ENCODE measurements at regions not wholly inside any gene's neighbourhood (a gene's known extent, or its start where the extent isn't known, plus 50 kb on each side); places are given as distances from the start of the nearest gene placed in this dataset.

DNA sequence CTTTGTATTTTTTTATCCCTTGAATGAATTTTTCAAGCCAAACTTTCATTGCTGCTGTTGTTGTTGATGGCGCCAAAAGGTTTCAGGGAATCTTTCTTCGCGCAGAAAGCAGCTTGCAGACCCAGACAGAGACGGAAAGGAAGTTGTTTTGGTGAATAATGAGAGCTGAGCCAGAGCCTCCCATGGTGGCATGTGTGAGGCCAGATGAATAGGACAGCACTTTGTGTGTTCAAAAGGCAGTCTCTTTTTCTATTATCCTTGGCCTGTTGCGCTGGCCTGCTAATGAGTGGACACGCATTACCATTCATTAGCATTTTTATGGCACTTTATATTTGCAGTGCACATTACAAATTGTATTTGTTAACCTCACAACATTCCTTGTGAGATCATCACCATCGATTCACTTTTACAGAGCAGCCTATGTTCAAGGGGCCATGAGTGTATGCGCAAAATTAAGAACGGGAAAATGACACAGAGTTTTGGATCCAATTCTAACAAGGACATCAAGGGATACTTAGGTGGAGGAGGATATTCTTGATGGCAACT, 754.7 kb downstream of the BCL11A start:
- Histone ChIP-seq H2AFZ (ENCODE audit: low read length) (no peak overlapping the region), H3K9me2 (ENCODE audit: low read depth, low read length) (no peaks in the 10 kb centered on the region), H3F3A (ENCODE audit: insufficient read depth, low read length) (no peaks in the 10 kb centered on the region), H3K9me3 (ENCODE audit: low read length) (no peaks in the 10 kb centered on the region), H3K79me2 (ENCODE audit: insufficient read depth, low read length) (no peaks in the 10 kb centered on the region), H3K36me3 (ENCODE audit: insufficient read depth, low read length) (no peaks in the 10 kb centered on the region), H3K27ac (ENCODE audit: low read depth, low read length, poor library complexity, severe bottlenecking) (no peak overlapping the region), H3K4me1 (ENCODE audit: insufficient read depth, low read length, severe bottlenecking) (no peaks in the 10 kb centered on the region), H3K4me2 (ENCODE audit: low read length) (no peak overlapping the region), H3K9ac (ENCODE audit: low read length) (no peak overlapping the region), H4K20me1 (ENCODE audit: insufficient read depth, low read length) (no peaks in the 10 kb centered on the region), H3K4me3 (ENCODE audit: low read depth, low read length, poor library complexity, severe bottlenecking) (no peak overlapping the region), H3K27me3 (ENCODE audit: insufficient read depth, low read length) (no peaks in the 10 kb centered on the region)
- TF ChIP-seq, protein P1, sequence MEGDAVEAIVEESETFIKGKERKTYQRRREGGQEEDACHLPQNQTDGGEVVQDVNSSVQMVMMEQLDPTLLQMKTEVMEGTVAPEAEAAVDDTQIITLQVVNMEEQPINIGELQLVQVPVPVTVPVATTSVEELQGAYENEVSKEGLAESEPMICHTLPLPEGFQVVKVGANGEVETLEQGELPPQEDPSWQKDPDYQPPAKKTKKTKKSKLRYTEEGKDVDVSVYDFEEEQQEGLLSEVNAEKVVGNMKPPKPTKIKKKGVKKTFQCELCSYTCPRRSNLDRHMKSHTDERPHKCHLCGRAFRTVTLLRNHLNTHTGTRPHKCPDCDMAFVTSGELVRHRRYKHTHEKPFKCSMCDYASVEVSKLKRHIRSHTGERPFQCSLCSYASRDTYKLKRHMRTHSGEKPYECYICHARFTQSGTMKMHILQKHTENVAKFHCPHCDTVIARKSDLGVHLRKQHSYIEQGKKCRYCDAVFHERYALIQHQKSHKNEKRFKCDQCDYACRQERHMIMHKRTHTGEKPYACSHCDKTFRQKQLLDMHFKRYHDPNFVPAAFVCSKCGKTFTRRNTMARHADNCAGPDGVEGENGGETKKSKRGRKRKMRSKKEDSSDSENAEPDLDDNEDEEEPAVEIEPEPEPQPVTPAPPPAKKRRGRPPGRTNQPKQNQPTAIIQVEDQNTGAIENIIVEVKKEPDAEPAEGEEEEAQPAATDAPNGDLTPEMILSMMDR (IDR thresholded peaks at IDR 0.05; ENCODE audit: low read length): no peak
- TF ChIP-seq EZH2 (IDR thresholded peaks at IDR 0.05; ENCODE audit: borderline replicate concordance, low read length): no peak

DNA sequence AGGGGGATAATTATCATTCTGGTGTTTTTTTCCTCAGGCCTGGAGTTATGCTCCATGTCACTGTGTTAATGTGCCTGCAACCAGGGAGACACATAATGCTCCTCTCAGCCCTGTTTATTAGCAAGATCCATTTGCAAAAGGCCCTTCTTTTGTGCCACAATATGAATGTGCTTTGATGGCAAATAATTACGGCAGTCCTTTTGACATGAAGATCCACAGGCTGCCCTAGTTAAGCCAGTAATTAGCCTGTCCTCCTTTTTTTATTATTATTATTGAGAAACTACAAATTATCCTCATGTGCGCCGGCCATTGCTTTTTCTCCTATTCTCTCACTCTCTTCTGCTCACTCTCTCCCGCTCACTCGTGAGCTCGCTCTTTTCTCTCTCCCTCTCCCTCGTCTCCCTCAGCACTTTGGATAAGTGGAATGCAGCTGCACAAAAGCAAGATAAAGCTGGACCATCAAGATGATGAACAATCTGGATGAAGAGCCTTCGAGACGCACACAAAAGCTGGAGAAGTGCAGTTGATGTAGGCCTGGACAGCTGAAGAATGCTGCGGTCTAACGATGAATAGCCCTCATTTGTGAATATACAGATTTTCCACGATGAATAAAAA, 762.3 kb downstream of the BCL11A start:
- Histone ChIP-seq H3K9me2 (ENCODE audit: low read depth, low read length) (no peaks in the 10 kb centered on the region), H3K4me1 (ENCODE audit: insufficient read depth, low read length, severe bottlenecking) (no peaks in the 10 kb centered on the region), H3K36me3 (ENCODE audit: insufficient read depth, low read length) (no peaks in the 10 kb centered on the region), H2AFZ (ENCODE audit: low read length) (no peak overlapping the region), H4K20me1 (ENCODE audit: insufficient read depth, low read length) (no peaks in the 10 kb centered on the region), H3K79me2 (ENCODE audit: insufficient read depth, low read length) (no peaks in the 10 kb centered on the region), H3K9me3 (ENCODE audit: low read length) (no peaks in the 10 kb centered on the region), H3K27me3 (ENCODE audit: insufficient read depth, low read length) (no peaks in the 10 kb centered on the region), H3K4me2 (ENCODE audit: low read length) (no peak overlapping the region), H3F3A (ENCODE audit: insufficient read depth, low read length) (no peaks in the 10 kb centered on the region), H3K27ac (ENCODE audit: low read depth, low read length, poor library complexity, severe bottlenecking) (no peak overlapping the region), H3K9ac (ENCODE audit: low read length) (no peak overlapping the region), H3K4me3 (ENCODE audit: low read depth, low read length, poor library complexity, severe bottlenecking) (no peak overlapping the region)
- TF ChIP-seq, protein P1 (IDR thresholded peaks at IDR 0.05; ENCODE audit: low read length): no peak
- TF ChIP-seq EZH2 (IDR thresholded peaks at IDR 0.05; ENCODE audit: borderline replicate concordance, low read length): no peak

DNA sequence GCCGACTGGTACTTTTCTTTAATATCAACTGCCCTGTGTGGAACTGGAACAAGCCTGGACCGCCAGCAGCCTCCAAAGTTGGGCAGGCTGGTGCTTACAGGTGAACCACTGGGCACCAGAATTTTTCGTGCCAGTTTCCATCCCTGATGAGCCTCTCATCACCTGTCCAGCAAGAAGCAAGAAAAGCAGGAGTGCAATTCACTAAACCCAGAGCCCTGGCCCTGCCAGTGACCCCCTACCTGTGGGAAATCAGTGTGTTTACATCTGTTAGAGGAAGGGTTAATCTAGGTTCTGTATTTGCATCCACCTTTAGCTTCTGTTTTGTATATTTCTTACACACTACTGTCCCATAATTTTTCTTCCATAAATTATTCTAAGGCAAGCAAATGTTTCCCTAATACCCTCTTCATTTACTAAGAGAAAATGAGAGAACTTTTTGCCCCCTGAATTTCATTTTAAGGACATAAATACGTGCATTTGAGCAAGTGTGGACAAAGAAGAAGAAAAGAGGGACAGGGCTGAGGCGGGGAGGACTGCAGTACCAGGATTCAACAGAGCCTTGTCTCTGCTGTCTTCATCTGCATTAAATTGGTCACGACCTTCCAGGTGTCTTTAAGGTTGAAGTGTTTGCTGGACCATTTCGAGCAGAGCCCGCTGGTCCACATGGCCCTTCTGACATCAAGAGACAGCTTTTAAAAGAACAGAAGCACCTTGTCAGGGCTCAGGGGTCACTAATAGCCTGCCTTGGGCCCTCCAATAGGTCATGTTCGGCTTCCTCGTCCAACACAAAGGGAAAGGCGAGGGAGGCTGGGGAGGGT, 763.1 kb downstream of the BCL11A start:
- no peaks in the 10 kb centered on the region for H3K4me1 ChIP-seq (ENCODE audit: insufficient read depth, low read length, severe bottlenecking)
- H3K27me3 ChIP-seq (ENCODE audit: insufficient read depth, low read length): no peaks in the 10 kb centered on the region
- no peaks in the 10 kb centered on the region for H3F3A ChIP-seq (ENCODE audit: insufficient read depth, low read length)
- no peak overlapping the region for H3K4me2 ChIP-seq (ENCODE audit: low read length)
- no peak overlapping the region for H3K9ac ChIP-seq (ENCODE audit: low read length)
- H3K79me2 ChIP-seq (ENCODE audit: insufficient read depth, low read length): no peaks in the 10 kb centered on the region
- H3K9me3 ChIP-seq (ENCODE audit: low read length): no peaks in the 10 kb centered on the region
- H3K27ac ChIP-seq (ENCODE audit: low read depth, low read length, poor library complexity, severe bottlenecking): no peak overlapping the region
- no peak overlapping the region for H3K4me3 ChIP-seq (ENCODE audit: low read depth, low read length, poor library complexity, severe bottlenecking)
- no peaks in the 10 kb centered on the region for H4K20me1 ChIP-seq (ENCODE audit: insufficient read depth, low read length)
- no peak for TF ChIP-seq EZH2 (IDR thresholded peaks at IDR 0.05; ENCODE audit: borderline replicate concordance, low read length)
- TF ChIP-seq, protein P1 (IDR thresholded peaks at IDR 0.05; ENCODE audit: low read length): no peak
- no peaks in the 10 kb centered on the region for H3K36me3 ChIP-seq (ENCODE audit: insufficient read depth, low read length)
- no peak overlapping the region for H2AFZ ChIP-seq (ENCODE audit: low read length)
- H3K9me2 ChIP-seq (ENCODE audit: low read depth, low read length): no peaks in the 10 kb centered on the region

Data from OCI-LY1 (cell line).